ENCODE measurements at regions not wholly inside any gene's neighbourhood (a gene's known extent, or its start where the extent isn't known, plus 50 kb on each side); places are given as distances from the start of the nearest gene placed in this dataset.

DNA sequence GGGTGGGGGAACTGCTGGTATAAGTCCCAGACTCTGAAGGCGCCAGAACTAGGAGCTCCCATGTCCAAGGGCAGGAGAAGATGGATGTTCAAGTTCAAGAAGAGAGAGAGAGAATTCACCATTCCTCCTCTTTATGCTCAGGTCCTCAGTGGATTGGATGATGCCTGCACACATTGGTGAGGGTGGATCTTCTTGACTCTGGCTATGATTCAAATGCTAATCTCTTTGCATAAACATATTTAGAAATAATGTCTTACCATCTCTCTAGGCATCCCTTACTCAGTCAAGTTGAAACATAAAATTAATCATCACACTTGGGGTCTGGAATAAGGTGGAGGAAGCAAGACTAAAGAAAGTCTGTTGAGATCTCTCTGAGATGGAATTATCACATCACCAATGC, 210.6 kb upstream of the CHST9 start:
- TF ChIP-seq CTCF (IDR thresholded peaks at IDR 0.05; ENCODE audit: extremely low read depth in 1 of 2, insufficient read depth in 1 of 2, low read depth in 1 of 2, low read length in 2 of 2) = no peak
- no peak for TF ChIP-seq POLR2AphosphoS5 (IDR thresholded peaks at IDR 0.05; ENCODE audit: insufficient read depth, low read depth, low read length)
- no peak for TF ChIP-seq EZH2 (IDR thresholded peaks at IDR 0.05; ENCODE audit: borderline replicate concordance, low read depth, low read length, severe bottlenecking)
- no peak for TF ChIP-seq POLR2A (IDR thresholded peaks at IDR 0.05; ENCODE audit: low read depth, low read length)
- TF ChIP-seq, protein P1, sequence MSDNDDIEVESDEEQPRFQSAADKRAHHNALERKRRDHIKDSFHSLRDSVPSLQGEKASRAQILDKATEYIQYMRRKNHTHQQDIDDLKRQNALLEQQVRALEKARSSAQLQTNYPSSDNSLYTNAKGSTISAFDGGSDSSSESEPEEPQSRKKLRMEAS (IDR thresholded peaks at IDR 0.05; ENCODE audit: insufficient read depth, insufficient read length) = no peak
